ENCODE measurements at regions not wholly inside any gene's neighbourhood (a gene's known extent, or its start where the extent isn't known, plus 50 kb on each side); places are given as distances from the start of the nearest gene placed in this dataset.

DNA sequence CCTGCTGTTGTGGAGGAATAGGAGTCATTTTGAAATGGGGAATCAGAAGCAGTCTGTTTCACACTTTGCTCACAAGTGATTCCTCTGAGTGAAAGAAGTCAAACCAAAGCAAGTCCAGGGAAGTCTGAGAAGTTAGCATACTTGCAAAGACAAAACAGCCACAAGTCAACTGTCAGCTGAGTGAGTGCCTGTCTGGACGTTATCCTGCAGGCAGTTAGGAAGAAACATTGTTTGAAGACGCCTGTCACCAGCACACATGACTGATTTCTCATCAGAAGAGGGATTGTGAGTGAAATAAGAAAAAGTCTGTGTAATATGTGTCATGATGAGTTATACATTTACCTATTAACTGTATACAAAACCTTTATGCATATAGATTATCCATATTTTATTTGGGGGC lies 153.5 kb downstream of the KCNRG start:
- TF ChIP-seq, protein P1, sequence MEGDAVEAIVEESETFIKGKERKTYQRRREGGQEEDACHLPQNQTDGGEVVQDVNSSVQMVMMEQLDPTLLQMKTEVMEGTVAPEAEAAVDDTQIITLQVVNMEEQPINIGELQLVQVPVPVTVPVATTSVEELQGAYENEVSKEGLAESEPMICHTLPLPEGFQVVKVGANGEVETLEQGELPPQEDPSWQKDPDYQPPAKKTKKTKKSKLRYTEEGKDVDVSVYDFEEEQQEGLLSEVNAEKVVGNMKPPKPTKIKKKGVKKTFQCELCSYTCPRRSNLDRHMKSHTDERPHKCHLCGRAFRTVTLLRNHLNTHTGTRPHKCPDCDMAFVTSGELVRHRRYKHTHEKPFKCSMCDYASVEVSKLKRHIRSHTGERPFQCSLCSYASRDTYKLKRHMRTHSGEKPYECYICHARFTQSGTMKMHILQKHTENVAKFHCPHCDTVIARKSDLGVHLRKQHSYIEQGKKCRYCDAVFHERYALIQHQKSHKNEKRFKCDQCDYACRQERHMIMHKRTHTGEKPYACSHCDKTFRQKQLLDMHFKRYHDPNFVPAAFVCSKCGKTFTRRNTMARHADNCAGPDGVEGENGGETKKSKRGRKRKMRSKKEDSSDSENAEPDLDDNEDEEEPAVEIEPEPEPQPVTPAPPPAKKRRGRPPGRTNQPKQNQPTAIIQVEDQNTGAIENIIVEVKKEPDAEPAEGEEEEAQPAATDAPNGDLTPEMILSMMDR (conservative IDR thresholded peaks at IDR 0.05; ENCODE audit: low read depth, low read length), result no peak
- no peak for TF ChIP-seq EZH2 (IDR thresholded peaks at IDR 0.05; ENCODE audit: borderline replicate concordance, low read depth, low read length, poor library complexity, severe bottlenecking)
